Raji (cell line): ENCODE measurements at regions not wholly inside any gene's neighbourhood (a gene's known extent, or its start where the extent isn't known, plus 50 kb on each side); places are given as distances from the start of the nearest gene placed in this dataset.

ENCODE experiments used
- POLR2A ChIP-seq: IDR thresholded peaks from 2 replicates; pipeline ENCODE4 v1.6.1; 2011; ENCODE audit warnings: low read depth, low read length, control low read depth; ENCODE audit not compliant: insufficient read depth

DNA sequence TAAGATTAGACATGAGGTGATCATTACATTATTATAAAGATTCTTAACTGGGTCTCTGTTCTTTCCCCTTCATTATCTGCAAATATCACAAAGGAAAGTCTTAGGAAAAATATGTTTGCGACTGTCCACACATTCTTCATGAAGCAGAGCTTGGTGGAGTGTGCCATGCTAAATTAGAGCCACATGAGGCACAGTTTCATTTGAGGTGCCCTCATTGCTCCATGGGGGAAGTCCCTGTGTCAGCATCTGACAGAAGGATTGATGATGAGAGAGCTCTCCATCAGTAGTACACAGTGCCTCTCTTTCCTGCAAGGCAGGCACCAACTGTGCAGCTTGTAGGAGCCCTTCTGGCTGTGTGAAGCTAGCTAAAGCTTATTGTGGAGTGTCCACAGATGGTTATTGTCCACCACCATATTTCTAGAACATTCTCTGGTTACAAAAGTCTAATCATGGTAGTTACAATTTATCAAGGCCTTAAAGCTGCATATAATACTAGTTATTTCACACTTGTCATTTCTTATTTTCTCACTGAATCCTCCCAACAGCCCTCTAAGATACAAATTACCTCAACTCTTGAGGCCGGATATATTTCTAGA lies 63.9 kb downstream of the C9orf152 start:
- no peak for TF ChIP-seq POLR2A

GRCh38 chr9:110146373-110146772 lies 61.6 kb downstream of the C9orf152 start:
- TF ChIP-seq POLR2A: no peak

GRCh38 chr9:110148384-110148783 lies 59.6 kb downstream of the C9orf152 start:
- peak; percentile 36; the same call in 1 of the 2 replicates for TF ChIP-seq POLR2A

DNA sequence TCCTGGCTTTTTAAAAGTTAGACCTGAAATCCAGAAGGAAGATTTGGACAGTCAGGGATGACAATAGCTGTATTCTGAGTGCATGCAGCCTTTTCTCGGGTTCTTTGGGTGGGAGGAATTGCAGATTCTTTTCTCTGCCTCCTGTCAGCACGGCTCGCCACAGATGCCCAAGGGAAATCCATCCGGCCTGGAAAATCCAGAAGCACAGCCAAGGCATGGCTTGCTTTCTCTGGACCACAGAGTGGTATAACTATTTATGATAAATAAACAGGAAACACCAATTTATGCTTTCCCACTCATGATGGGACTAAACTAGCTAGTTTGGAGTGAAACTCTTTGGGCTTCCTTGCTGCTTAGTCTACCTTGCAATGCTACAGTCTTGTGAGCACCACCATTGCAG lies 59.1 kb downstream of the C9orf152 start:
- no peak for TF ChIP-seq POLR2A
